Muscle of leg (tissue), 3 donors: ENCODE measurements at regions not wholly inside any gene's neighbourhood (a gene's known extent, or its start where the extent isn't known, plus 50 kb on each side); places are given as distances from the start of the nearest gene placed in this dataset.

Experiments
- DNase-seq: peaks from one replicate; pipeline ENCODE4 v3.0.0; 2013
- H3K27ac ChIP-seq: one replicate; pipeline ENCODE4 v1.5.1; 2013; ENCODE audit warnings: mild to moderate bottlenecking, low read length, control low read depth
- H3K27me3 ChIP-seq: one replicate; pipeline ENCODE4 v1.6.1; 2013; ENCODE audit warnings: low read length; ENCODE audit not compliant: control insufficient read depth, insufficient read depth
- H3K36me3 ChIP-seq: one replicate; pipeline ENCODE4 v1.6.1; 2013; ENCODE audit warnings: low read length; ENCODE audit not compliant: control insufficient read depth, insufficient read depth
- H3K4me1 ChIP-seq: one replicate; pipeline ENCODE4 v1.6.1; 2013; ENCODE audit warnings: low read length; ENCODE audit not compliant: control insufficient read depth, insufficient read depth
- H3K4me3 ChIP-seq: one replicate; pipeline ENCODE4 v1.5.1; 2013; ENCODE audit warnings: low read length, control low read depth
- H3K9me3 ChIP-seq: replicated peaks from 2 replicates; pipeline ENCODE4 v1.6.1; 2013; ENCODE audit warnings: low read depth, low read length; ENCODE audit not compliant: control insufficient read depth
- WGBS: methylation state at CpG from one replicate; pipeline ENCODE4 v1.1.5; 2013; ENCODE audit warnings: missing lambda C conversion rate; ENCODE audit not compliant: insufficient coverage; 5-methylcytosine and 5-hydroxymethylcytosine counted together

DNA sequence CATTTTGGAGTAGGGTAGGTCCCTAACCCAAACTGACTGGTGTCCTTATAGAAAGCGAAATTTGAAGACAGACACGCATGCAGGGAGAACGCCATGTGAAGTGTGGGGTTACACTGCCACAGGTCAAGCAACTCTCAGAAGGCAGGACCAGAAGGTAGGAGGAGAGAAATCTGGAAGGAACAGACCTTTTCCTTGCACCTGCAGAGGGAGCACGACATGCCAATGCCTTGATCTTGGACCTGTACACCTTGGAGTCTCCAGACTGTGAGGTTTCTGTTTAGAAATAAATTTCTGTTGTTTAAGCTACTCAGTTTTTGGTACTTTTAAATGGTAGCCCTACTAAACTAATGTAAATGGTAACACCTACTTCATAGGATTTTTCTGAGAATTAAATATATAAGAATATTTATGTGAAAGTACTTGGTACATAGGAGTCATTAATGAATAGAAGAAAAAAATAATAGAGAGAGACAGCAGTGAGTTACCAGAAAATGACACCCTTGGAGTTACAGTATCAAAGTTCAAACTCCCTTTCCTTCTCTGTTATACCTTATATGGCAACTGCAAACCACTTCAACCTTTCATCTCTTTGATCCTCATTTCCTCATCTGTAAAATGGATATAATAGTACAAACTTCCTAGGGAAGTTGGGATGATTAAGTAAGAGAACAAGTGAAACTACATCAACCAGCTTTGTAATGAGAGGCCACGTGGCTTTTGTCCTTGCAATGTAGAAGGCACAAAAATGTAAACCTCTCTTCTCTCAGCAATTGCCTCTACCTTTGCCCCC lies 184.9 kb upstream of the PARD3B start:
- Histone ChIP-seq H3K4me1 (peaks cover 8% of the 10 kb centered on the region), H3K27ac (no peak overlapping the region), H3K36me3 (no peaks in the 10 kb centered on the region), H3K27me3 (peaks cover 2% of the 10 kb centered on the region), H3K4me3 (no peak overlapping the region), H3K9me3 (no peaks in the 10 kb centered on the region)
- no CpG with 5 or more reads among the region's 5 CpGs for WGBS
- no peak for DNase-seq

DNA sequence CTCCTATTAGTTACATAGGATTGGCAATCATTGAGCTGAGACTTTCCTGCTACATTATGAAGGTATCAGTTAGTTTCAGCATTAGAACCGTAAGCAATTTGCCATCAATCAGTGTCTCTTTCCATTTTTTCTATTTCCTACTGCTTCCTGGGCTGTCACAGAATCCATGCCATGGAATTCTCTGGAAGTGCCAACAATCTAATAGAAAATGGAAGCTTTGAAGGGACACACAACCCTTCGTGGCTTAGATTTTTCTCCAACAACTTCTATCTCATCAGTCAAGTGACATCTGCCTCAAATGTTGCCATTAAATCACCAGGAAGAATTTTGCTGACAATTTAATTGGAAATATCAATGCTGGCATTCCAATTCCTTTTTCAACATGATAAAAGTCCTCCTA lies 183.5 kb upstream of the PARD3B start:
- peaks cover 2% of the 10 kb centered on the region for H3K27me3 ChIP-seq
- H3K36me3 ChIP-seq = no peaks in the 10 kb centered on the region
- H3K4me3 ChIP-seq = no peak overlapping the region
- H3K9me3 ChIP-seq = no peaks in the 10 kb centered on the region
- 100% methylated on average over 1 of the region's 2 CpGs for WGBS
- H3K4me1 ChIP-seq = peaks cover 10% of the 10 kb centered on the region
- DNase-seq = no peak
- no peak overlapping the region for H3K27ac ChIP-seq

DNA sequence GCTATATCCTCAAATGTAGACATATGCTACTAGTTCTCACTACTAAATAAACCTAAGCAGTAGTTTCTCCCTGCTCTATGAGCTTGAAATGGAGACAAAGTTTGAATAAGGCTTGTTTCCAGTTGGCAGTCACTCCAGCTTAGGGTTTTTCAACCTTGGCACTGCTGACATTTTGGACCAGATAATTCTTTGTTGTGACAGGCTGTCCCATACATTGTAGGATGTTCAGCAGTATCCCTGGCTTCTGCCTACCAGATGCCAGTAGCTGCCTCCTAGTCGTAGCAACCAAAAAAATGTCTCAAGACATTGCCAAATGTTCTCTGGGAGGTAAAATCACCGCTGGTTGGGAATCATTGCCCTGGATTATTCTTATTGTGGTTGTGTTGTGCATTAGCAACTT lies 182.7 kb upstream of the PARD3B start:
- no peaks in the 10 kb centered on the region for H3K36me3 ChIP-seq
- peaks cover 10% of the 10 kb centered on the region for H3K4me1 ChIP-seq
- H3K4me3 ChIP-seq = no peak overlapping the region
- H3K27me3 ChIP-seq = peaks cover 2% of the 10 kb centered on the region
- DNase-seq = peak; percentile 28
- H3K9me3 ChIP-seq = no peaks in the 10 kb centered on the region
- no peak overlapping the region for H3K27ac ChIP-seq
- no CpG with 5 or more reads among the region's 2 CpGs for WGBS

DNA sequence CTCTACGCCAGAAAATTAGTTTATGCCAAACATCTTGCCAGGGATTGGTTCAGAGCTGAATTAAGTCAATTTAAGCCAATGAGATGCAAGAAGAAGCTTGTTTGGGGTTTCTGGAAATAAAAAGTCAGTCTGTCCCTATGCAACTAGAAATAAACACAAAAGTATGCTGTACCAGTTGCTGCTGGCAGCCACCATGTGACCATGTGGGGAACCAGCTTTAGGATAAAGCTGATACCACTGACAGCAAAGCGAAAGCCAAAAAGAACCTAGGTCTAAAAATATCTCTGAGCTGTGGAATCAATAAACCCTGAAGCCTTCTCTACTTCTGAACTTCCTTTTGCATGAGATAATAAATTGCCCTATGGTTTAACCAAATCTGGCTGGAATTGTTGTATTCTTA lies 181.8 kb upstream of the PARD3B start:
- no CpG with 5 or more reads among the region's 2 CpGs for WGBS
- no peaks in the 10 kb centered on the region for H3K36me3 ChIP-seq
- H3K27me3 ChIP-seq = peaks cover 2% of the 10 kb centered on the region
- H3K4me3 ChIP-seq = no peak overlapping the region
- DNase-seq = peak; percentile 15
- no peak overlapping the region for H3K27ac ChIP-seq
- no peaks in the 10 kb centered on the region for H3K9me3 ChIP-seq
- H3K4me1 ChIP-seq = peaks cover 10% of the 10 kb centered on the region

DNA sequence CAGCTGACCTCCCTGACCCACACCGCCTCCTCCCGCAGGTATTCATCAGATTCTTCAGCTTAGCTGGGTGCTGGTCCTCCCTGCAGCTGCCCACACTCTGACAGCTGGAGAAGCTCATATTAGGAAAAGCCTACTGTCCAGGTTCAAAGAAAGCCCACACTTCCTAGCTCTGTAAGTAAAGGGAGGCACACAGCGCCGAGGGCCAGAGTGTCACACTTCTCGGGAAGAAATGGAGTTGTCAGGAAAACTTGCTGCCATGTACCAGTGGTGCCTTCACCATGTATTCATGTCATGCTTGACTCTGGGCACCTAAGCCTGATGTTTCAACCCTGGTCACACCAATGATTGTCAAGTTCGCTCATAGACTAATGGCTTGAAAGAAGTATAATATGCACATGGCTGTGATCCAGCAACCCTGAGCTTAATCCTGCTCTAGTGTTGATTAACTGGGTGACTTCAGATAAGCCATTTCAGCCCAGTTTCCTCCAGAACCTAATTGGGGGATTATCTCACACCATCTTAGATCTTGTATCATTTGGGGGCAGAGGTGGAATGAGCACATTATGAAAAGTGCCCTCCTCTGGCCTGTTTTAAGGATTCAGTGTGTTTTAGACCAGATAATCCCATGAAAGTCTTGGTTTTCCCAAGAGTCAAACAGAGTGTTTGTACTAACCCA lies 180.3 kb upstream of the PARD3B start:
- no peak overlapping the region for H3K4me3 ChIP-seq
- peak; percentile 5 for DNase-seq
- H3K27ac ChIP-seq = no peak overlapping the region
- peaks cover 2% of the 10 kb centered on the region for H3K27me3 ChIP-seq
- 96% methylated on average over 4 of the region's 6 CpGs for whole genome bisulfite sequencing
- H3K4me1 ChIP-seq = peaks cover 10% of the 10 kb centered on the region
- no peaks in the 10 kb centered on the region for H3K36me3 ChIP-seq
- H3K9me3 ChIP-seq = no peaks in the 10 kb centered on the region

DNA sequence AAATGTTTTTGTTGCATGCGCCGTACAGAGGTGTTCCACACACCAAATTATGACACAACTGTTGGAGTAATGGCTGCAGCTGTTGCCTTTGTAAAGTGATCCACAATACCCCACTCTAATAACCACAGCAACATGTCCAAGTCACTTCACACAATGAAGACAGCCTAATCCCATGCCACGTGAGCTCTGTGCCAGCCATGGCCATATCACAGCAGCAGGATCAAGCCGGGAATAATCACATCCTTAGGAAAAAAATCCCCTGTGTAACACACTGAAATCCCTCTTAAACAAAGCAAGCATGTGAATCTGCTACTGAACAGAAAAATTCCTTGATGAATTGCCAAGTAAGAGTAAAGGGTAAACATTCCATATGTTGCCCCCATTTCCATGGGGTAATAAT lies 179.5 kb upstream of the PARD3B start:
- WGBS = no CpG with 5 or more reads among the region's 4 CpGs
- peak; percentile 77 for DNase-seq

DNA sequence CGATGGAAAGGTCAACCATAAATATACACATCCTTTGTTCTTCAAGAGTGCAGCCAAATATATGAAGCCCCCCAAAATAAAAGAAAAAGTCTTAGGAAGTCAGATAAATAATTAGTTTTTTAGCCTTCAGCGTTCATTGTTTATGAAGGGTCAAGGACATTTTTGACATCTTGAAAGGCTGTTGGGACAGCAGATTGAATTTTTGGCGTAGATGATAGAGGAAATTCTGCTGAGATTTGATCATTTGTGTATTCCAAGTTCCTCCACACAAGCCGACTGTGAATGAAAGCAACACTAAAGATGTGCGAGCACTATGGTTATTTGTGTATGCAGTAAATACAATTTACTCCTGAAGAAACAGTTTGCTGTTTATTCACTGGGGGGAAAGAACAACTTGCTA lies 177.8 kb upstream of the PARD3B start:
- WGBS = 80% methylated on average over 1 of the region's 5 CpGs
- Histone ChIP-seq H3K9me3 (no peaks in the 10 kb centered on the region), H3K27ac (no peak overlapping the region), H3K27me3 (no peaks in the 10 kb centered on the region), H3K36me3 (no peaks in the 10 kb centered on the region), H3K4me3 (no peak overlapping the region), H3K4me1 (peaks cover 10% of the 10 kb centered on the region)
- no peak for DNase-seq

More for the DNA sequence above, 179.5 kb upstream of the PARD3B start:
- Histone ChIP-seq H3K27ac (no peak overlapping the region), H3K36me3 (no peaks in the 10 kb centered on the region), H3K4me3 (no peak overlapping the region), H3K27me3 (no peaks in the 10 kb centered on the region), H3K9me3 (no peaks in the 10 kb centered on the region), H3K4me1 (peaks cover 10% of the 10 kb centered on the region)

DNA sequence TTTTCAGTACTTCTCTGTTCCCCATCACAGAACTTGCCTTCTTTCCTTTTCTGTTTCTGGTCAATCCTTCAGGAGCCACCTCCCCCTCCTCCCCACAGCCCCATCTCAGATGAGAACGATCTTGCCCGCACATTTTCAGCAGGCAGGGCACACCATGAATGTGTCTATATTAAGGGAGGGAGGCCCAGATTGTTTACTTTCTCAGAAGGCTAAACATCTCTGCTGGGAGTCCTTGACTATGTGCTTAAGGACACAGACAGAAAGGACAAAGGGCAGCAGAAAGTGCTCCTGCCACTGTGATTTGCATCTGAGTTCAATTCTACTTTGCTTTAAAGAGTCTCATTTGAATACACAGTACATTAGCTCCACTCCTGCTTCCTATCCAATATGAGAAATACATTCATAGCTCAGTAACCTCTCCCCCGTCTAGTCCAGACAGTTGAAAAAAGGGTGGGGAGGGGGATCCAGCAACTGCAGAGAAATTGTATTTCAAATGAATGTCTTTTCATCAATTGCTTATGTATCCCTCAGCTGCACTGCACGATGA lies 175.0 kb upstream of the PARD3B start:
- H3K4me3 ChIP-seq = no peak overlapping the region
- H3K27ac ChIP-seq = no peak overlapping the region
- no peaks in the 10 kb centered on the region for H3K9me3 ChIP-seq
- H3K27me3 ChIP-seq = no peaks in the 10 kb centered on the region
- peaks cover 3% of the 10 kb centered on the region for H3K4me1 ChIP-seq
- no peaks in the 10 kb centered on the region for H3K36me3 ChIP-seq
- no peak for DNase-seq
- WGBS = no CpG with 5 or more reads among the region's 4 CpGs

DNA sequence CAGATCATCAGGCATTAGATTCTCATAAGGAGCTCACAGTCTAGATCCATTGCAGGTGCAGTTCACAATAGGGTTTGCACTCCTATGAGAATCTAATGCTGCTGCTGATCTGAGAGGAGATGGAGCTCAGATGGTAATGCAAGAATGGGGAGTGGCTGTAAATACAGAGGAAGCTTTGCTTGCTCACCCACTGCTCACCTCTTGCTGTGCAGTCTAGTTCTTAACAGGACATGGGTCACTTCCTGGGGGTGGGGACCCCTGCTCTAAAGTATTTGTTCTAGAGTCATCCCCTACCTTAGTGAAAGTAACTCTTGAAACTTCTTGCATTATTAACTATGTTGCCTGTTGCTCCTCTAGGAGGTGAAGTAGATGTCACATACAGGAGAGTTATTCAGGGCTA lies 171.3 kb upstream of the PARD3B start:
- no peak overlapping the region for H3K4me3 ChIP-seq
- H3K9me3 ChIP-seq = no peaks in the 10 kb centered on the region
- H3K4me1 ChIP-seq = no peaks in the 10 kb centered on the region
- H3K27ac ChIP-seq = no peak overlapping the region
- H3K27me3 ChIP-seq = no peaks in the 10 kb centered on the region
- no peaks in the 10 kb centered on the region for H3K36me3 ChIP-seq
- DNase-seq = no peak

DNA sequence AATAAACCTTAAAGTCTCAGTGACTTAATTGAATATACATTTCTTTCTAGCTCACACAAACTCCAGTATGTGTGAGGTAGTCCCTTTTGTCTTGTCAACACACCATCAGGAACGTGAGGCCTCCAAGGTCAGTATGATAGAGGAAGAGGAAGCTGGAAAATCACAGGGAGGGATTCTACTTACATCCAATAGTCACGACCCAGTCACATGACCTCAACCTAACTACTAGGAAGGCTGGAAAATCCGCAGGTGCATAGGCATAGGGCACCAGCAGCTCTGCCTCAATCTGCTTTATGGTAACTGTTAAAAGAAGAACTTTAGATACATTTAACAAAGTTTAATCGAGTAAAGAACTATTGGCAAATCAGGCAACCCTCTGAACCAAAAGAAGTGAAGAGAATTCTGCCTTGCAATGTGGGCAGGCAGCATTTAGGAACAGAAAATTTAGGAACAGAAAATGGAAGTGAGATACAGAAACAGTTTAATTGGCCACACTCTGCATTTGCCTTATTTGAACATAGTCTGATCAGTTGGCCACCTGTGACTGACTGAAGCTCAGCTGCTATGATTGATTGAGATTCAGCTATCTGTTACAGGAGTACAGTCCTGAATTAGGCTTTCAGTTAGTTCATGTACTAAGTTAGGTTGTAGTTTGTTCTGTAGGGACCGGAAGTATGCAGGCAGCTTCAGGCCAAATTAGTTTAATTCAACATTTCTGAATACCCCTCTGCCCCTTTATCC lies 165.0 kb upstream of the PARD3B start:
- no peak for DNase-seq
- Histone ChIP-seq H3K36me3 (no peaks in the 10 kb centered on the region), H3K27me3 (no peaks in the 10 kb centered on the region), H3K4me1 (no peaks in the 10 kb centered on the region), H3K27ac (no peak overlapping the region), H3K9me3 (no peaks in the 10 kb centered on the region), H3K4me3 (no peak overlapping the region)
- WGBS = no CpG with 5 or more reads among the region's 5 CpGs
